GM19463 (cell line): ENCODE measurements at regions not wholly inside any gene's neighbourhood (a gene's known extent, or its start where the extent isn't known, plus 50 kb on each side); places are given as distances from the start of the nearest gene placed in this dataset.
"Not testable (repeated sequence)": the region's sequence is repeated elsewhere in the genome, so short reads cannot be mapped to it uniquely, and the experiment has no call there.

Source experiments
- ATAC-seq: cut with Tn5 transposase; IDR thresholded peaks from one replicate; pipeline ENCODE4 v1.9.1; 2021; ENCODE audit warnings: mild to moderate bottlenecking, moderate library complexity; ENCODE audit not compliant: unreplicated experiment

GRCh38 chr12:54713876-54714275 lies 65.7 kb upstream of the DCD start:
- ATAC-seq: not testable (repeated sequence)

DNA sequence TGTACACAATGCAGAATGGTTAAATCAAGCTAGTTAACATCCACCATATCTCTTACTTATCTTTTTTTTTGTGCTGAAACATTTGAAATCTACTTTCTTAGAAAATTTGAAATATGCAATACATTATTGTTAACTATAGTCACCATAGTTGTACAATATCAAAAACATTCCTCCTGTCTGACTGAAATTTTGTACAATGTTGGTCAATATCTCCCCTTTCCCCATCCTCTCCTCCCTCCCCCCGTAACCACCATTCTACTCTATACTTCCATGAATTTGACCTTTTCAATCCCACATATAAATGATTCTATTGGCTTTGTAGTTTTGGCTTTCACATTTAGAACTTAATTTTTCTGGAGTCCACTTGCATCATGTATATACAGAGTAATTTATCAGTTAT lies 63.5 kb upstream of the DCD start:
- ATAC-seq: no peak

- ATAC-seq: no peak
Observed at GRCh38 chr12:54708826-54709225, 60.7 kb upstream of the DCD start.

DNA sequence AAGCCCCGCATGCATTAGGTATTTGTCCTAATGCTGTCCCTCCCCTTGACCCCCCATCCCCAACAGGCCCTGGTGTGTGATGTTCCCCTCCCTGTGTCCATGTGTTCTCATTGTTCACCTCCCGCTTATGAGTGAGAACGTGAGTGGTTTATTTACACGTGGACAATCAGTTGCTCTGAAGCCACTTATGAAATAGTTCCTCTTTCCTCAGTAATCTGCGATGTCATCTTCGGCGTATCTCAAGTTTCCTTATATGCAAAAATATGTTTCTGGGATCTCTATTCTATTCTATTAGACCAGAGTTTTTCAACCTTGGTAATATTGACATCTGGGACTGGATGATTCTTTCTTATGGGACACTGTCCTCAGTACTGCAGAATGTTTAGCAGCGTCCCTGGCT lies 56.0 kb upstream of the DCD start:
- no peak for ATAC-seq

GRCh38 chr12:54701940-54702592 lies 53.9 kb upstream of the DCD start:
- peak; percentile 47 for ATAC-seq

- ATAC-seq: no peak
Observed at GRCh38 chr12:54700849-54701248, 52.7 kb upstream of the DCD start.

DNA sequence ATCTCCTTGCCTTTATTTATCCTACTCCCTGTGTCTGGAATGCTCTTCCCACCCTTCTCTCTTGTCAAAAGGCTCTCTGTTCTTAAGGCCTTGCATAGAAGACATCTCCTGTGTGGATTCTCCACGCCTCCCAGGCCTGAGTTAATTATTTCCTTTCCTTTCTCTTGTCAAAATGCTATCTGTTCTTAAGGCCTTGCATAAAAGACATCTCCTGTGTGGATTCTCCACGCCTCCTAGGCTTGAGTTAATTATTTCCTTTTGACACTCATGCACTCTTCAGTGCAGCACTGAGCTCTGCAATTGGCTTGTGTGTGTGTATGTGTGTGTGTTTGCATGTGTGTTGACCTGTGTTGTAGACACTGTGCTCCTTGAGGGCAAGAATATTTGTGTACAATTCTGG lies 52.1 kb upstream of the DCD start:
- ATAC-seq: no peak
